Ishikawa (cell line): ENCODE measurements at regions not wholly inside any gene's neighbourhood (a gene's known extent, or its start where the extent isn't known, plus 50 kb on each side); places are given as distances from the start of the nearest gene placed in this dataset.

Source experiments
- EP300 ChIP-seq: IDR thresholded peaks from 2 replicates; pipeline ENCODE4 v1.6.1; 2012; ENCODE audit warnings: borderline replicate concordance
- MAX ChIP-seq: IDR thresholded peaks from 2 replicates; pipeline ENCODE4 v1.6.1; 2012
- REST ChIP-seq: IDR thresholded peaks from 2 replicates; pipeline ENCODE4 v1.6.1; 2012; ENCODE audit warnings: low read depth, mild to moderate bottlenecking
- TEAD4 ChIP-seq: IDR thresholded peaks from 2 replicates; pipeline ENCODE4 v1.6.1; 2012
- USF1 ChIP-seq: IDR thresholded peaks from 2 replicates; pipeline ENCODE4 v1.6.1; 2012

- TF ChIP-seq MAX: no peak
- no peak for TF ChIP-seq EP300
- no peak for TF ChIP-seq TEAD4
- no peak for TF ChIP-seq USF1
- TF ChIP-seq REST: no peak
These were observed 80.2 kb downstream of the RIPK4 start for GRCh38 chr21:41686664-41687063.
